Nephron (organoid): ENCODE measurements at regions not wholly inside any gene's neighbourhood (a gene's known extent, or its start where the extent isn't known, plus 50 kb on each side); places are given as distances from the start of the nearest gene placed in this dataset.

Source experiments
- H3K27ac Mint-ChIP-seq, 3 experiments: 2 replicates each; pipeline ENCODE4 v1.8.0; 2020; ENCODE audit warnings: mixed read lengths in 3 of 3, mild to moderate bottlenecking in 2 of 3, moderate library complexity in 1 of 3
- H3K27me3 Mint-ChIP-seq: 2 replicates; pipeline ENCODE4 v1.8.0; 2021; ENCODE audit warnings: low read depth, mild to moderate bottlenecking, moderate library complexity, mixed read lengths
- H3K36me3 Mint-ChIP-seq: 2 replicates; pipeline ENCODE4 v1.8.0; 2020; ENCODE audit warnings: low read depth, mixed read lengths
- H3K4me1 Mint-ChIP-seq: 2 replicates; pipeline ENCODE4 v1.8.0; 2020; ENCODE audit warnings: mixed read lengths
- H3K4me3 Mint-ChIP-seq, 3 experiments: 2 replicates each; pipeline ENCODE4 v1.8.0; 2020; ENCODE audit warnings: mild to moderate bottlenecking in 3 of 3, mixed read lengths in 3 of 3, moderate library complexity in 2 of 3
- H3K9me3 Mint-ChIP-seq: 2 replicates; pipeline ENCODE4 v1.8.0; 2020; ENCODE audit warnings: mixed read lengths
- TF ChIP-seq, protein P1 (sequence below), 3 experiments: fragments of 200-600 bp; sonication (generic); IDR thresholded peaks; one replicate each; pipeline ENCODE4 v1.5.0; 2021; ENCODE audit warnings: antibody characterized with exemption in 3 of 3; ENCODE audit not compliant: unreplicated experiment in 3 of 3

- Mint-ChIP-seq H3K9me3 (no peaks in the 10 kb centered on the region), H3K27ac (no peak overlapping the region), H3K4me3 (no peak overlapping the region), H3K4me1 (peaks cover 12% of the 10 kb centered on the region), H3K27me3 (peaks cover 10% of the 10 kb centered on the region), H3K36me3 (no peaks in the 10 kb centered on the region)
- TF ChIP-seq, protein P1, sequence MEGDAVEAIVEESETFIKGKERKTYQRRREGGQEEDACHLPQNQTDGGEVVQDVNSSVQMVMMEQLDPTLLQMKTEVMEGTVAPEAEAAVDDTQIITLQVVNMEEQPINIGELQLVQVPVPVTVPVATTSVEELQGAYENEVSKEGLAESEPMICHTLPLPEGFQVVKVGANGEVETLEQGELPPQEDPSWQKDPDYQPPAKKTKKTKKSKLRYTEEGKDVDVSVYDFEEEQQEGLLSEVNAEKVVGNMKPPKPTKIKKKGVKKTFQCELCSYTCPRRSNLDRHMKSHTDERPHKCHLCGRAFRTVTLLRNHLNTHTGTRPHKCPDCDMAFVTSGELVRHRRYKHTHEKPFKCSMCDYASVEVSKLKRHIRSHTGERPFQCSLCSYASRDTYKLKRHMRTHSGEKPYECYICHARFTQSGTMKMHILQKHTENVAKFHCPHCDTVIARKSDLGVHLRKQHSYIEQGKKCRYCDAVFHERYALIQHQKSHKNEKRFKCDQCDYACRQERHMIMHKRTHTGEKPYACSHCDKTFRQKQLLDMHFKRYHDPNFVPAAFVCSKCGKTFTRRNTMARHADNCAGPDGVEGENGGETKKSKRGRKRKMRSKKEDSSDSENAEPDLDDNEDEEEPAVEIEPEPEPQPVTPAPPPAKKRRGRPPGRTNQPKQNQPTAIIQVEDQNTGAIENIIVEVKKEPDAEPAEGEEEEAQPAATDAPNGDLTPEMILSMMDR (IDR thresholded peaks at IDR 0.05; ENCODE audit: unreplicated experiment in 3 of 3): no peak
These were observed 73.7 kb upstream of the ACSL1 start for GRCh38 chr4:184899261-184900134.

DNA sequence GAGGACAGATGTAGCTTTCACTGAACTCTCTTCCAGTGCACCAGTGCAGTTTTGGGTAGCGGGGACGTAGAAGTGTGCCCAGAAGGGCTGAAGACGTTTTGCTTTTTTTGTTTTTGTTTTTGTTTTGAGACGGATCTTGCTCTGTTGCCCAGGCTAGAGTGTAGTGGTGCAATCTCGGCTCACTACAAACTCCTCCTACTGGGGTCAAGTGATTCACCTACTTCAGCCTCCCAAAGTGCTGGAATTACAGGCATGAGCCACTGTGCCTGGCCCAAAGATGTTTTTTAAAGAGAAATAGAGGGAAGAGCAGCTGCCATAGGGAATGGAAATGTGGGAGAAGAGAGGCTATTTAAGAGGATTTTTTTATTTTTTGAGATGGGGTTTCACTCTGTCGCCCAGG lies 74.4 kb upstream of the ACSL1 start:
- H3K27me3 Mint-ChIP-seq: peaks cover 7% of the 10 kb centered on the region
- no peak overlapping the region for H3K27ac Mint-ChIP-seq
- no peaks in the 10 kb centered on the region for H3K9me3 Mint-ChIP-seq
- H3K4me1 Mint-ChIP-seq: peaks cover 12% of the 10 kb centered on the region
- no peak overlapping the region for H3K4me3 Mint-ChIP-seq
- H3K36me3 Mint-ChIP-seq: no peaks in the 10 kb centered on the region
- TF ChIP-seq, protein P1 (IDR thresholded peaks at IDR 0.05; ENCODE audit: unreplicated experiment in 3 of 3): no peak

- Mint-ChIP-seq H3K27me3 (no peaks in the 10 kb centered on the region), H3K36me3 (no peaks in the 10 kb centered on the region), H3K27ac (no peak overlapping the region), H3K9me3 (no peaks in the 10 kb centered on the region), H3K4me1 (peaks cover 12% of the 10 kb centered on the region), H3K4me3 (no peak overlapping the region)
- TF ChIP-seq, protein P1 (IDR thresholded peaks at IDR 0.05; ENCODE audit: unreplicated experiment in 3 of 3): no peak
These were observed 76.8 kb upstream of the ACSL1 start for GRCh38 chr4:184902550-184902949.

GRCh38 chr4:184906480-184907097 lies 80.8 kb upstream of the ACSL1 start:
- no peaks in the 10 kb centered on the region for H3K4me1 Mint-ChIP-seq
- no peak overlapping the region for H3K4me3 Mint-ChIP-seq
- no peaks in the 10 kb centered on the region for H3K27me3 Mint-ChIP-seq
- no peaks in the 10 kb centered on the region for H3K36me3 Mint-ChIP-seq
- no peak overlapping the region for H3K27ac Mint-ChIP-seq
- TF ChIP-seq, protein P1 (IDR thresholded peaks at IDR 0.05; ENCODE audit: unreplicated experiment in 3 of 3): no peak
- peaks cover 19% of the 10 kb centered on the region for H3K9me3 Mint-ChIP-seq

- H3K4me1 Mint-ChIP-seq: no peaks in the 10 kb centered on the region
- peaks cover 2% of the 10 kb centered on the region for H3K27me3 Mint-ChIP-seq
- no peak overlapping the region for H3K4me3 Mint-ChIP-seq
- TF ChIP-seq, protein P1 (IDR thresholded peaks at IDR 0.05; ENCODE audit: unreplicated experiment in 3 of 3): no peak
- H3K9me3 Mint-ChIP-seq: peaks cover 22% of the 10 kb centered on the region
- peaks cover under 1% of the 10 kb centered on the region for H3K36me3 Mint-ChIP-seq
- H3K27ac Mint-ChIP-seq: no peak overlapping the region
These were observed 81.4 kb upstream of the ACSL1 start for GRCh38 chr4:184907216-184907615.
